Heart right ventricle (tissue), 16 donors: ENCODE measurements at regions not wholly inside any gene's neighbourhood (a gene's known extent, or its start where the extent isn't known, plus 50 kb on each side); places are given as distances from the start of the nearest gene placed in this dataset.

Experiments used
- ATAC-seq, 8 donors: fragments of 200-7000 bp; cut with Tn5 transposase; one replicate each; pipeline ENCODE4 v1.9.1; 2020; ENCODE audit warnings: mild to moderate bottlenecking in 8 of 8, moderate library complexity in 8 of 8, moderate number of reproducible peaks in 1 of 8
- DNase-seq, 2 donors: peaks; one replicate each; pipeline ENCODE4 v3.0.0-alpha.2; 2020
- H3K27ac ChIP-seq, 10 donors: fragments of 200-600 bp; sonication (generic) in 2 of 10; one replicate each; pipeline versions ENCODE4 v1.5.0 to v1.8.0; 2020 to 2022; ENCODE audit warnings: mild to moderate bottlenecking in 3 of 10
- H3K27me3 ChIP-seq, 7 donors: fragments of 200-600 bp; one replicate each; pipeline ENCODE4 v1.8.0; 2021 to 2022; ENCODE audit warnings: mild to moderate bottlenecking in 2 of 7
- H3K36me3 ChIP-seq, 9 donors: fragments of 200-600 bp; sonication (generic) in 1 of 9; one replicate each; pipeline versions ENCODE4 v1.5.0 to v1.8.0; 2020 to 2022; ENCODE audit warnings: mild to moderate bottlenecking in 2 of 9
- H3K4me1 ChIP-seq, 9 donors: fragments of 200-600 bp; sonication (generic) in 1 of 9; one replicate each; pipeline versions ENCODE4 v1.5.0 to v1.8.0; 2020 to 2022; ENCODE audit warnings: mild to moderate bottlenecking in 4 of 9
- H3K4me3 ChIP-seq, 10 donors: fragments of 200-600 bp; sonication (generic) in 2 of 10; one replicate each; pipeline versions ENCODE4 v1.5.0 to v1.8.0; 2020 to 2022; ENCODE audit warnings: mild to moderate bottlenecking in 7 of 10, moderate library complexity in 2 of 10
- H3K9me3 ChIP-seq, 11 donors: fragments of 200-600 bp in 10 of 11; sonication (generic) in 2 of 11; one replicate each; pipeline versions ENCODE4 v1.5.0 to v1.8.0; 2013 to 2022; ENCODE audit warnings: mild to moderate bottlenecking in 2 of 11, control low read depth in 1 of 11, moderate library complexity in 1 of 11
- WGBS, 2 donors: extraction: QIAGEN DNeasy Blood & Tissue Kit; methylation state at CpG; one replicate each; pipeline ENCODE4 v1.1.7; 2013; ENCODE audit warnings: inconsistent platforms in 1 of 2; 5-methylcytosine and 5-hydroxymethylcytosine counted together
- intact Hi-C, 10 donors: fragments of 100-400 bp; cut with DNase I; formaldehyde crosslinking; loops; one replicate each; pipeline versions ENCODE4 v1.11.1 to v1.14.2; 2022
- TF ChIP-seq, protein P1 (sequence below), 9 donors: fragments of 200-600 bp; sonication (generic) in 2 of 9; IDR thresholded peaks; one replicate each; pipeline versions ENCODE4 v1.5.0 to v1.8.0; 2021 to 2022; ENCODE audit warnings: antibody characterized with exemption in 9 of 9, mild to moderate bottlenecking in 5 of 9, moderate library complexity in 1 of 9
- donor health status: Arrhythmogenic right ventricular cardiomyopathy.
- donor health status: ischemic (EF 13 %, LVEDD 7.1; RV severe dilation, severe dysfunction).
- donor health status: healthy with polysubstance abuse.
- donor health status: DM: no; HTN: yes; CAD: no.
- donor health status: DM: no; HTN: no; CAD: no.
- donor health status: ischemic (EF 25% LVEDD 6.9; RV normal size, moderate dysfunction).
- donor health status: ischemic (EF 25% LVEDD 5.7; RV mildly dilated, moderate dysfunction).
- donor health status: healthy.
- donor health status: DM: yes; HTN: yes; CAD: no.
- donor health status: Ischemic cardiomyopathy.
- donor health status: ischemic (EF 35%, LVEDD 5.7; RV mildly dilated, moderate dysfunction).
- donor health status: nonischemic (EF 11% LVEDD 7.7; RV severe dilation, severe dysfunction).
- donor health status: DM: yes; HTN: yes; CAD: no.
- donor health status: PGD.
- donor health status: ischemic (EF 29% LVEDD 5.4; RV normal size, mild dysfunction).
- donor health status: nonischemic (EF 23%, LVEDD 6.1; RV moderate dilation, normal function).

DNA sequence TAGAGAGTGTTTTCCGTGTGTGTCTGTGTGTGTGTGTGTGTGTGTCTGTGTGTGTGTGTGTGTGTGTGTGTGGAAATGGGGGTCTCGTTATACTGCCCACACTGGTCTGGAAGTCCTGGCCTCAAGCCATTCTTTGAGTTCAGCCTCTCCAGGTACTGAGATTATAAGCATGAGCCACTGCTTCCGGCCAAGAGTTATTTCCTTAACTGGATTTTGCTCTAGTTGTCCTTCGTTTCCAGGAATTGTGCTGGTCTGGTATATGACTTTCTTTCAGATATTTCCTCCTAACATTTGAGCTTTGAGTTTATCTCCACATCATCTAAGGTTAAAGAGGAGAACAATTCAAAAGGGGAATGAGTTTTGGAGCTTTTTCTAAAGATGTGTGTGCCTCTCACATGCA, 124.8 kb downstream of the SH3BGRL2 start:
- Histone ChIP-seq H3K27me3 (no peaks in the 10 kb centered on the region), H3K9me3 (no peaks in the 10 kb centered on the region), H3K4me1 (no peaks in the 10 kb centered on the region), H3K4me3 (no peak overlapping the region), H3K36me3 (no peaks in the 10 kb centered on the region), H3K27ac (peak overlapping the region in 1 of 10 donors; percentile 30)
- 53 to 56% methylated on average over 4 of the region's 4 CpGs for WGBS, 2 donors
- intact Hi-C loops, result no loop called here
- TF ChIP-seq, protein P1, sequence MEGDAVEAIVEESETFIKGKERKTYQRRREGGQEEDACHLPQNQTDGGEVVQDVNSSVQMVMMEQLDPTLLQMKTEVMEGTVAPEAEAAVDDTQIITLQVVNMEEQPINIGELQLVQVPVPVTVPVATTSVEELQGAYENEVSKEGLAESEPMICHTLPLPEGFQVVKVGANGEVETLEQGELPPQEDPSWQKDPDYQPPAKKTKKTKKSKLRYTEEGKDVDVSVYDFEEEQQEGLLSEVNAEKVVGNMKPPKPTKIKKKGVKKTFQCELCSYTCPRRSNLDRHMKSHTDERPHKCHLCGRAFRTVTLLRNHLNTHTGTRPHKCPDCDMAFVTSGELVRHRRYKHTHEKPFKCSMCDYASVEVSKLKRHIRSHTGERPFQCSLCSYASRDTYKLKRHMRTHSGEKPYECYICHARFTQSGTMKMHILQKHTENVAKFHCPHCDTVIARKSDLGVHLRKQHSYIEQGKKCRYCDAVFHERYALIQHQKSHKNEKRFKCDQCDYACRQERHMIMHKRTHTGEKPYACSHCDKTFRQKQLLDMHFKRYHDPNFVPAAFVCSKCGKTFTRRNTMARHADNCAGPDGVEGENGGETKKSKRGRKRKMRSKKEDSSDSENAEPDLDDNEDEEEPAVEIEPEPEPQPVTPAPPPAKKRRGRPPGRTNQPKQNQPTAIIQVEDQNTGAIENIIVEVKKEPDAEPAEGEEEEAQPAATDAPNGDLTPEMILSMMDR (IDR thresholded peaks at IDR 0.05), result no peak
- DNase-seq (no peak), ATAC-seq (peak in 5 of 8 donors; percentile 34 to 57 (median 46))
